IgD-negative memory B cell (primary cell): ENCODE measurements at regions not wholly inside any gene's neighbourhood (a gene's known extent, or its start where the extent isn't known, plus 50 kb on each side); places are given as distances from the start of the nearest gene placed in this dataset.

Experiments used
- H3K27ac Mint-ChIP-seq, 3 donors: one replicate each; pipeline ENCODE4 v1.8.0; 2020 to 2022; ENCODE audit warnings: mild to moderate bottlenecking in 3 of 3, mixed read lengths in 3 of 3, moderate library complexity in 1 of 3
- H3K27me3 Mint-ChIP-seq: one replicate; pipeline ENCODE4 v1.8.0; 2021; ENCODE audit warnings: mixed read lengths
- H3K36me3 Mint-ChIP-seq: one replicate; pipeline ENCODE4 v1.8.0; 2020; ENCODE audit warnings: mild to moderate bottlenecking, mixed read lengths
- H3K4me1 Mint-ChIP-seq, 3 donors: one replicate each; pipeline ENCODE4 v1.8.0; 2020 to 2022; ENCODE audit warnings: mixed read lengths in 3 of 3, mild to moderate bottlenecking in 1 of 3
- H3K4me3 Mint-ChIP-seq, 4 donors: one replicate each; pipeline ENCODE4 v1.8.0; 2020 to 2022; ENCODE audit warnings: mild to moderate bottlenecking in 4 of 4, mixed read lengths in 4 of 4, moderate library complexity in 3 of 4
- H3K9me3 Mint-ChIP-seq, 3 donors: one replicate each; pipeline ENCODE4 v1.8.0; 2020 to 2021; ENCODE audit warnings: mixed read lengths in 3 of 3, mild to moderate bottlenecking in 1 of 3

DNA sequence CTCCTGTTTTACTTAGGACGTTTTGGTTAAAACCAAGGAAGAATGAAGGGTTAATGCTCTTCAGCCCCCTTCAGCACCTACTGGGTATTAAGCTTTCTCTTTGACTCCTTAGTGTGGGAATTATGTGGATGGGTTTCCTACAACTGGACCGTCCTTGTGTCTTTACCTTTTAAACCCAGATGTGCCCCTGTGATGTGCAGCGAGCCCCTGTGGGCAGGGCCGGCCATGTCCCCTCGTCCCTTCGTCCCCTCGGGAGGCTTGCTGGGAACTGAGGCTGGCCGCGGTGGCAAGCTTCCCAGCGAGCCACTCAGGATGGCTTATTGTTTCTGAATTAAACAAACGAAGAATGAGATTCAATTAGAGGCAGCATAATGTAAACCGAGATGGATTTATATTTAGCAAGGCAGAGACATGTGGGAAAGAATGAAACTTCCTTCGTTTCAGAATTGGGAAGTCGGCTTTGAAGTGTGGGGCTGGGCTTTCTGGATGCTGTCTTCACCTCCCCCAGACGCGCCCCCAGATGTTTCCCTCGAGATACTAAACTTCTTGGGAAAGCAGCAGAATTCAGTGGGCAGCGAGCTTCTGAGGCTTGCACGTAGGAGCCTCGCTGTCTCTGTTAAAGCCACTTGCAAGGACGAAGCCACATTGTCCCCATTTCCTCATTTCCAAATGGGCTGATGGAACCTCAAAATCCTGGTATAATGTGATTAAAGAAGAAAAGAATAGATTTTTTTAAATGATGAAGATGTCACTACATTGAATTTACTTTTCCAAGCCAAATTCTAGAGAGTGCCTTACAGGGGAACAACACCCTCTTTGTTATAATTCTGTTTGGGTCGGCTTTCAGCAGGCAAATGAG lies 146.0 kb downstream of the VAPA start:
- Mint-ChIP-seq H3K36me3 (no peaks in the 10 kb centered on the region), H3K27me3 (peaks cover 4% of the 10 kb centered on the region), H3K27ac (no peak overlapping the region), H3K4me1 (peaks cover 3 to 6% (median 3%) of the 10 kb centered on the region in 3 donors), H3K4me3 (no peak overlapping the region), H3K9me3 (no peaks in the 10 kb centered on the region)

DNA sequence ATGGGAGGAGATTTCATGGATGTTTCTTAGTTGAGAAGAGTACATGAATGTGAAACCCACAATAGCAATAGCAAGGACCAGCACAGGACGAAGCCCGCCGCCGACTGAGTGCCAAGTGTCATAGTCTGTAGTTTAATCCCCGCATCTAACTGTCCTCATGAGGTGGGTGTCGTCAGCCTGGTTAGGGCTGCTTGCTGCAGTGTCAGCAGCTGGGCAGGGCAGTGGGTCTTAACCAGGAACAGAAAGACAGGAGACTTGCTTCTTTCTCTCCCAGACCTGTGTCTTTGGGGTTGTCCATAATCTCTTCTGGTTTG lies 146.6 kb downstream of the VAPA start:
- peaks cover 3 to 6% (median 3%) of the 10 kb centered on the region in 3 donors for H3K4me1 Mint-ChIP-seq
- no peaks in the 10 kb centered on the region for H3K9me3 Mint-ChIP-seq
- H3K27me3 Mint-ChIP-seq: peaks cover 8% of the 10 kb centered on the region
- no peak overlapping the region for H3K27ac Mint-ChIP-seq
- no peaks in the 10 kb centered on the region for H3K36me3 Mint-ChIP-seq
- H3K4me3 Mint-ChIP-seq: no peak overlapping the region

DNA sequence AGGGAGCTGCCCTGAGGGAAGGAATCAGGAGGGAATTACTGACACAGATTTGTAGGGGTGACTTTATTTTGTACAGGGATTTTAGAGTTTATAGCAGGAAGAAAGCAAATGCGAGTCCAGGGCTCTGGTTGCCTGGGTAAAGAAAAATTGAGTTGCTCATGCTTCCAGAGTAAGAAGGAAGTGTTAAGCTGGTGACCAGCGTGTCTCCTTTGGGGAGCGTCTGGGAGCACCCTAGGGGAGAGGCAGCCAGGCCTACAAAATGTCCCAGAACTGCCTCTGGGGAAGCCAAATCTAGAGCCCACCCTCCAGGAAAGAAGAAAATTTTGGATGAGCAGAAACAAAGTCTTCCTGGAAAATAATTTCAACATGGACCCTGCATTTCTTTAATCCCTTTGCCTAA lies 147.0 kb downstream of the VAPA start:
- H3K9me3 Mint-ChIP-seq: no peaks in the 10 kb centered on the region
- peaks cover 3 to 6% (median 3%) of the 10 kb centered on the region in 3 donors for H3K4me1 Mint-ChIP-seq
- H3K27me3 Mint-ChIP-seq: peaks cover 10% of the 10 kb centered on the region
- no peak overlapping the region for H3K4me3 Mint-ChIP-seq
- H3K27ac Mint-ChIP-seq: no peak overlapping the region
- H3K36me3 Mint-ChIP-seq: no peaks in the 10 kb centered on the region

DNA sequence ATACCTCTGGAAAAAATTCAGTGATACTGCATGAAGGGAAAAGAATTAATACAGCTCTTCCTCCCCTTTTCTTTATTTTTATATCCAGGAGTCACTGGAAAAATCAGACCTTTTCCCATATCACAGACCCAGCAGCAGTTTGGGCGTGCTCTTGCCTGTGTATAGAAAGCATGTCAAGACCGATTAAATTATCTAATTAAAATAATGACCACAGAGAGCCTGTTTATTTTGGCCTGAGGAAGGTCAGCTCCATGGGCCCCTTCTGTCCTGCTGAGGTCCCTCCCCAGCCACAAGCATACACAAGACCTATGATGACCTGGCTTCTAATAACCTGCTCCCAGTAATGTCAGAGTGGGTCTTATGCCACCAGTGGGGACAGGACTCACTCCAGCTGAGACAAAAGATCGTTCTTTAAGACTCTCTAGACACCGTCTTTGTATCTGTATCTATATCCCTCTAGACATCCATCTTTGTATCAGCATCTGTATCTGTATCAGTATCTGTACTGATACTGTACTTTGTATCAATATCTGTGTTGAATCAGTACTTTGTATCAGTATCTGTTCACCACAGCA lies 147.8 kb downstream of the VAPA start:
- peaks cover 10% of the 10 kb centered on the region for H3K27me3 Mint-ChIP-seq
- no peaks in the 10 kb centered on the region for H3K36me3 Mint-ChIP-seq
- peaks cover 3 to 6% (median 3%) of the 10 kb centered on the region in 3 donors for H3K4me1 Mint-ChIP-seq
- peak overlapping the region in 1 of 3 donors; percentile 38 for H3K27ac Mint-ChIP-seq
- H3K4me3 Mint-ChIP-seq: no peak overlapping the region
- no peaks in the 10 kb centered on the region for H3K9me3 Mint-ChIP-seq

DNA sequence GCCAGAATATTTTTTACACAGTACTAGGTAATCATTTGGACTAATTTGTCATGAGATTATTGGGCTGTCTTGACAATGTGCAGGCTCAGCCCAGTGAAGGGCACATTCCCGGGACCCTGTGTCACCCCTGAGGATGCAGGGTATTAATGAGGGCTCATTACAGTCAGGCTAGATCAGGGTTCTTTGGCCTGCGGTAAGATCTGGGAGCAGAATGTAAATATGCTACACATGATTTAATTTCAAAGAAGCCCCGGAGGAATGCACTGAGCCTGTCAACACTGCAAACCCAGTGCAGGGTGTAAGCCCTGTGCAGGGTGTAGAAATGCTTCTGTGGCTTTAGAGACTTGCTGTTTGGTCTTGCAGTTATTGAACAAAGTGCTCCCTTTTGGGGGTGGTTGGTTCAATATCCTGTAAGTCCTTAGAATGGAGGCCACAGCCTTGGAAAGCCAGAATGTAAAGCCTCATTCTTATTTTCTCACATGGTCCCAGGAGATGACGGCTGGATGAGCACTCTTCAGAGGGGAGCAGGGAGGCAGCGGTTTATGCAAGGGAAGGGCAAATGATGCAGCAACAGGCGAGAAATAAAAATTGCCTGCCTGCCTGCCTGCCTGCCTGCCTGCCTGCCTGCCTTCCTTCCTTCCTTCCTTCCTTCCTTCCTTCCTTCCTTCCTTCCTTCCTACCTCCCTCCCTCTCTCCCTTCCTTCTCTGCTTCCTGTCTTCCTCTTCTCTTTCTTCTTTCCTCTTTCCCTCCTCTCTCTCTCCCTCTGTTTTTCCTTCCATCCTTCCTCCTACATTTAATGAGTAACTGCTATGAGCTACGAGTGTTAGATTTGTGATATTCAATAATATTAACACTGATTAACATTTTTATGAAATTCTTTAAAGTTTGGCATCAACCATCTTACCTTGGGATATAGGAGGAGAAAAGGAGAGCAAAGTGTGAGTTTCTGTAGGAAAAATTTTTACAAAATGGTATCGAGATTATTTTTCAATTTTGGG lies 148.8 kb downstream of the VAPA start:
- H3K9me3 Mint-ChIP-seq: no peaks in the 10 kb centered on the region
- no peak overlapping the region for H3K4me3 Mint-ChIP-seq
- no peak overlapping the region for H3K27ac Mint-ChIP-seq
- peaks cover 10% of the 10 kb centered on the region for H3K27me3 Mint-ChIP-seq
- H3K36me3 Mint-ChIP-seq: no peaks in the 10 kb centered on the region
- no peaks in the 10 kb centered on the region for H3K4me1 Mint-ChIP-seq

DNA sequence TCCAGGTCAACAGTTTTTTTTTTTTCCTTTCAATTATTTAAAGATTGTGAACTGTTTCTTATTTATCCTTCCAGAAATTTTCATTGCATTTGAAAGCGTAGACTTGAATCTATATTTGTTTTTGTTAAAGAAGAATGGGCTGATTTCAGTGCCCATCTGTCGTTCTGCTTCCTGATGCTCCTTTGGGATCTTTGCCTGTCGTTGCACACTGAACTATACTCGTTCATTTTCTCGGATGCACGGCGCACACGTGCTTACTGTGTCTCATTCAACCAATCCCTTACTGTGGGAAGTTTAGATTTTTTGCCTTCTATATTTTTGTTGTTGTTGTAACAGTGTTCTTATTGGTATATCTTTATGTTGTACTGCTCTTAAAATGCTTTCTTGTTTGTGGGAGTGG lies 149.7 kb downstream of the VAPA start:
- Mint-ChIP-seq H3K9me3 (no peaks in the 10 kb centered on the region), H3K4me3 (no peak overlapping the region), H3K4me1 (no peaks in the 10 kb centered on the region), H3K36me3 (no peaks in the 10 kb centered on the region), H3K27me3 (peaks cover 12% of the 10 kb centered on the region), H3K27ac (no peak overlapping the region)

DNA sequence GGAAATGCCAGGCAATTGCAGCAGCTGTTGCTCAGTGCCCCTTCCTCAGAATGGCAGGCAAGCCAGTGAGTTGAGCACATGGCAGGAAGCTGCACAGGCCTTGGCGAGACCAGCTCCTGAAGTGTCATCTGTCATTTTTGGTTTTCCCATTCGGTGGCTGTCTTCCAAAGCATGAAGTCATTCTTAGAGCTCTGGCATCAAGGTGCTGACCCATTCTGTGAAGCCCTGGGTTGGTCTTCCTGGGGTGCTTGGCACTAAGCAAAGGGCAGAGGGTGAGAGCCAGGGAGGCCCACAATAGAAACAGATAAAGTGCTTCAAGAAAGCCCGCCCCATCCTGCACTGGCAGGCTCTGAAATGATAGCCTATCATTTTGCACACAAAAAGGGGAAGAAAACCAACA lies 150.5 kb downstream of the VAPA start:
- no peak overlapping the region for H3K27ac Mint-ChIP-seq
- H3K36me3 Mint-ChIP-seq: no peaks in the 10 kb centered on the region
- H3K27me3 Mint-ChIP-seq: peaks cover 12% of the 10 kb centered on the region
- no peaks in the 10 kb centered on the region for H3K4me1 Mint-ChIP-seq
- no peak overlapping the region for H3K4me3 Mint-ChIP-seq
- H3K9me3 Mint-ChIP-seq: no peaks in the 10 kb centered on the region

DNA sequence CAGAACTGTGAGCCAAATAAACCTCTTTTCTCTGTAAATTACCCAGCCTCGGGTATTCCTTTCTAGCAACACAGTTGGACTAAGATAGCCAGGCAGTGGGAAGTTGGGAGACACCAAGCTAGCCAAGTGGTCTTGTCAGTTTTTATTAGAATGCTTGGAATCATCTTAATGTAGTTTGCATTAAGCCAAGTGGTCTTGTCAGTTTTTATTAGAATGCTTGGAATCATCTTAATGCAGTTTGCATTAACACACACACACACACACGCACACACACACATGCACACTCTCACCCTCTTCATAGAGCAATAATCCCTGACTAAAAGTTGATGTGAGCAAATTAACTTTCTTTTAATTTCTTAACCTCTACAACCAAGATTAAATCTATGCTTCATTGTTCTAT lies 151.5 kb downstream of the VAPA start:
- no peak overlapping the region for H3K27ac Mint-ChIP-seq
- H3K27me3 Mint-ChIP-seq: peaks cover 8% of the 10 kb centered on the region
- H3K36me3 Mint-ChIP-seq: no peaks in the 10 kb centered on the region

DNA sequence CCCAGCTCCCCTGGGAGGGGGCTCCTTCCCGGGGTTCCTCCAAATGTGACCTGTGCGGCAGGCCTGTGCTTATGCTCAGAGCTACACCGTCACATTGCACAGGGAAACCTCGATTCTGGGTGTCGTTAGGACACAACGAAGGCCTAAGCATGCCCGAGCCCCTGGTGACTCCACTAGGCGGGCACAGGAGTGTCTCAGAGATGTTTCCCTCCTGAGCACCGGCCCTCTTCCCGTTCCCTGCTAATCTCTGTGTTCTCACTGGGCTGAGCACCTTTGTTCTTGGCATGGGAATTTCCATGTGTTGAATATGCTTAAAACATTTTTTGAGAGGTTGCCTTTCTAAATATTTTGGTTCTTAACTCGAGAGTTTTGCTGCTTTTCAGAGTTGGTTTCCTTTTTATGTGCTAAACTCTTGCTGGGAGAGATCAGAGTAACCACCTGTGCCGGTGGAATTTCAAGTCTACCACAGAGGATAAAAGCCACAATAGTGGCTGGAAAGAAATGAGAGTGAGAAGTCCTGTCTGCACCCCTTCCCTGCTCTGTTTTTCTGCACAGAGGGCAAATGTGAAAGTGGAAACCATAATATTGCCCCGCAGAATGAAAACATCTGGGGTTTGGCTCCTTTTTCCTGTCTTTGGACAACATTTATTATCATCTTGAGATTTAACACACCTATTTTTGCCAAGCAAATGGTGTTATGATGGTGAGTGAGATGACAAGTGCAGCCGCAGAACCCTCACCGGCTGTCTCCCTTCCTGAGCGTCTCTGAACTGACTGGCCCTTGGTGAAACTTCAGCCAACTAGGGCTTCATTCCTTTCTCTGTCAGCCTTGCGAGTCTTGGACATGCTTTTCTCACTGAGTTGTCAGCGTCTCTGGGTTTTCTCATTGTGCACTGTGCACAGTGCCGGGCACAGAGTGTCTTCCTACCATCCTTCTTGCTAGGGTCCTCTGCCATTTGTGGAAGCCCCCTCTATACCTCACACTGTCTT lies 154.1 kb downstream of the VAPA start:
- no peaks in the 10 kb centered on the region for H3K9me3 Mint-ChIP-seq
- no peak overlapping the region for H3K27ac Mint-ChIP-seq
- H3K4me1 Mint-ChIP-seq: no peaks in the 10 kb centered on the region
- peaks cover under 1% of the 10 kb centered on the region for H3K36me3 Mint-ChIP-seq
- peaks cover 8% of the 10 kb centered on the region for H3K27me3 Mint-ChIP-seq
- H3K4me3 Mint-ChIP-seq: no peak overlapping the region

More for the DNA sequence above, 151.5 kb downstream of the VAPA start:
- no peak overlapping the region for H3K4me3 Mint-ChIP-seq
- no peaks in the 10 kb centered on the region for H3K4me1 Mint-ChIP-seq
- no peaks in the 10 kb centered on the region for H3K9me3 Mint-ChIP-seq

DNA sequence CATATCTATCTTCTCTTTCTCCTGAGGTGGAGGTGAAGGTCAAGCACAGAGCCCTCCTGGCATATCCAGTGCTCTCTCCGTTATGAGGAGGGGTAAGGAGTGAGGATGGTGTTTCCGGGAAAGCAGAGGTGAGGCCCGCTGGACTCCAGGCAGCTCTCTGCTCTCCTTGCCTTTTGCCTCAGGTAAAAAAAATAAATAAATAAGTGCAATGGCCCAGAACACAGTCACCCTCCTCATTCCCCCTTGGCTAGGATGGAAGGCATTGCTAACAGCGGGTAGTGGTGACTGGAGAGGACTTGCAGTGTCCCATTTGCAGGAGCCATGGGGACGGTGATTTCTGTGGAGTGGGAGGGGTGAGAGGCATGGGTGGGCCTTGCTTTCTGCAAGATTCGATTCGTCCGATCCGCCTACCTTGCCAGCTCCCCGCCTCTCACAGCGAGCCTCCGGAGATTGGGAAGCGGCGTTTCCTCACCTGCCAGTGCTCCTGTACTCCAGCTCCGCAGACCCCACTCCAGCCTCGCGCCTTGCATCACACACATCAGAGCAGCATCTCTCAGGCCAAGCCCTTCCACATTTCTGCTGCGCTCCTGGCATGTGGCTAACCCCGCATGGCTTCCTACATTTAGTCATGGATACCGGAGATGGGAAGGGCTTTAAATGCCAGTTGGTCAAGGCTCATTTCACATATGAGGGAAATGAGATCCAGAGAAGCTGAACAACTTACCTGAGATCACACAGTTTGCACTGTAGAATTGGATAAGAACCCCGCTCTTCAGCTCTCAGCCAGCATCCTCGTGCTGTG lies 155.2 kb downstream of the VAPA start:
- Mint-ChIP-seq H3K36me3 (peaks cover 2% of the 10 kb centered on the region), H3K27ac (no peak overlapping the region), H3K4me1 (no peaks in the 10 kb centered on the region), H3K9me3 (no peaks in the 10 kb centered on the region), H3K4me3 (no peak overlapping the region), H3K27me3 (peaks cover 8% of the 10 kb centered on the region)

DNA sequence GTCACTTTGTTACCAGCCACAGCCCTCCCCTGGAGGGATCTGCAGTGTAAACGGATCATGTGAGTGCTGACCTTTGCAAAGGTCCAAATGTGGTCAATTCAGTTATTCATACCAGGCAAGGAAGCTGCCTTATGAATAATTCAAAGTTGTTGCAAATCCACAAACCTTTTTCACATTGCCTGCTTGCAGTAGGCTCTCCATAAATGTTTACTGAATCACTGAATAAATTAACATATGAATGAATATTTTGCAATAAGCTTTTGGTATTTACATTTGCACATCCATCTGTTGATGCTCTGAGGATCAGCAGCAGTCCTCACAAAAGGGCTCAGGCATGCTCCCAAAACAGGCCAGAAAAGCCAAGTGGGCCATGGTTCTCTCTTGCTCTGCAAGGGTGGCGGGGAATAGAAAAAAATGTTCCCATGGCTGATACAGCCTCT lies 156.8 kb downstream of the VAPA start:
- Mint-ChIP-seq H3K9me3 (no peaks in the 10 kb centered on the region), H3K4me1 (no peaks in the 10 kb centered on the region), H3K36me3 (peaks cover 2% of the 10 kb centered on the region), H3K4me3 (no peak overlapping the region), H3K27ac (no peak overlapping the region), H3K27me3 (peaks cover 5% of the 10 kb centered on the region)

DNA sequence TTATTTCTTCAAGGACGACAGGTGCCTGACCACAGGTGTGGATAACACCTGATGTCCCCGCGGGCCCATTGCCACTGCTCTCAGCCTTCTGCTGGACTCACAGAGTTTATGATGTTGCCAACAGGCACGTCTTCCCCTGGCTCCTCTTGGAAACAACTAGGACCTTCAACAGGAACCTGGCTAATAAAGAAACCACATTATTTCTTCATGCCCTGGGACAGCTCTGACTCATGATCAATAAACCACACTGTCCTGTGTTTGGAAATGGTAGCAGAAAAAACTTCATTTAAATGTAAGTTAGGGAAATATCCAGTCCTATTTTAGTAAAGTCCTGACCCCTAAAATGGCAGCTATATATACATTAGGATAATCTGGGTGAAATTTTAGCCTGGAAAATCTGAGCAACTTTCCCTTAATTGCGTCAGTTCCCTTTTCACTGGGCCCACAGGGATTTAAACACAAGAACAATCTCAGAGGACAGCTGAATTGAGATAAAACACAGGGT lies 158.9 kb downstream of the VAPA start:
- H3K27me3 Mint-ChIP-seq: peaks cover 4% of the 10 kb centered on the region
- H3K4me1 Mint-ChIP-seq: no peaks in the 10 kb centered on the region
- H3K36me3 Mint-ChIP-seq: peaks cover 2% of the 10 kb centered on the region
- no peaks in the 10 kb centered on the region for H3K9me3 Mint-ChIP-seq
- no peak overlapping the region for H3K4me3 Mint-ChIP-seq
- H3K27ac Mint-ChIP-seq: no peak overlapping the region

DNA sequence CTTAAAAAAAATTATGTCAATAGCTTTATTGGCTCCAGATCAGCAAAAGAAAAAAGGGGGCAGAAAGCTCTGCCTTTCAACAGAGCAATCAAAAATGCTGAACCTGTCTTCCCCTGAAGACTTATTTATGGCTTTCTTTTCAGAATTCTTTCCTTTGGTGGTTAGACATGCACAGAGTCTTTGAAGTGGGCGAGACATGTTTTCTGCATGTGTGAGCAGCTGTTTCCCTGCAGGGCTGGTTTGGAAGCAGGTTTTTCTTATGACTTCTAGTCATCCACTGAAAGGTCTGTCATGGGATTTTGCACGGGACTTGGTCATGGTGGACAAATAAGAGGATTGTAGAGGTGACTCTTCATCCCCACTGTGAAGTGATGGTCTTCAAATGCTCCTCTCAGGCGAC lies 160.3 kb downstream of the VAPA start:
- no peaks in the 10 kb centered on the region for H3K4me1 Mint-ChIP-seq
- peaks cover 2% of the 10 kb centered on the region for H3K27me3 Mint-ChIP-seq
- H3K9me3 Mint-ChIP-seq: no peaks in the 10 kb centered on the region
- H3K36me3 Mint-ChIP-seq: peaks cover 2% of the 10 kb centered on the region
- no peak overlapping the region for H3K4me3 Mint-ChIP-seq
- peak overlapping the region in 1 of 3 donors; percentile 9 for H3K27ac Mint-ChIP-seq
